PC-9 (cell line): ENCODE measurements at regions not wholly inside any gene's neighbourhood (a gene's known extent, or its start where the extent isn't known, plus 50 kb on each side); places are given as distances from the start of the nearest gene placed in this dataset.

Source experiments
- CTCF ChIP-seq: fragments of 200-600 bp; sonication (generic); conservative IDR thresholded peaks from 2 replicates; pipeline ENCODE4 v1.6.1; 2017; ENCODE audit warnings: mixed run types, antibody characterized with exemption, mild to moderate bottlenecking, moderate library complexity
- EZH2 ChIP-seq: fragments of 200-600 bp; sonication (generic); IDR thresholded peaks from 2 replicates; pipeline ENCODE4 v1.8.0; 2017; ENCODE audit warnings: antibody characterized with exemption, low read depth

GRCh38 chr5:98402130-98402529, 371.3 kb upstream of the RGMB start:
- TF ChIP-seq CTCF (no peak), EZH2 (no peak)
